NCI-H2081 treated with DMSO at 0.1 percent for 48 hours (cell line): ENCODE measurements at regions not wholly inside any gene's neighbourhood (a gene's known extent, or its start where the extent isn't known, plus 50 kb on each side); places are given as distances from the start of the nearest gene placed in this dataset.

ENCODE experiments used
- DNase-seq: peaks from one replicate; lab custom pipeline; 2025; lab: John Stamatoyannopoulos, UW

- peak; percentile 94 for DNase-seq
These were observed 83.4 kb downstream of the FAM43A start for GRCh38 chr3:194769020-194769643.

DNA sequence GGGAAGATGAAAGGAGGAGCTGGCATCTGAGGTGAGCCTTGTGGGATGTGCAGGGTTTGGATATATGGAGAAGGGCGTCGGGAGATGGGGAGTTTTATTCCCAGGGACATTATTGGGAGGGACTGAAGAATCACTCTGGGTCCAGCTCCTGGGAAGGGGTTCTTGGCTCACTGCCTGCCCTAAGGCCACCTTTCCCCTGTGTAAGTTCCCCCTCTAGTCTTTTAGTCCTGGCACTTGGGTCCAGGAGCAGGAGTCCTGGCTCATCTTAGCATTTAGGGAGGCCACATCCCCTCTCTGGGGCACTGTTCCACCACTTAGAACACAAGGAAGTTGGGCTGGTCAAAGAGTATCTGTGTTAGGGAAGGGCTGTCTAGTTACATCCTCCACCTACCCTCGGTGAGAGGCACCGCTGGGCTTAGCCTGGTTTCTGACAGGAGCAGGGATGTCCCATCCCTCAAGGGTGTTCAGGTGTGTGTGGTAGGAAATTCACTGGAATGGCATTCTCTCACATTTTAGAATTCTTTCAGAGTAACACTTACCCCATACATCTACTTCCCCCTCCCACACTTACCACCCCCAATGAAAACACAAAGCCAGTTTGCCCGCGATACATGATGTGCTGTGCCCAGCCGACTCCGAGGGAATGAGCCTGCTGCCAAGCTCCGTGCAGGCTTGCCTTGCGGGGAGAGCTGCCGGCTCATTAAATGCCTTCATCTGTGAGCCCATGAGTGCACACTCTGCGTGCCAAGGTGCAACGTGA is 86.7 kb downstream of the FAM43A start:
- DNase-seq = no peak

DNA sequence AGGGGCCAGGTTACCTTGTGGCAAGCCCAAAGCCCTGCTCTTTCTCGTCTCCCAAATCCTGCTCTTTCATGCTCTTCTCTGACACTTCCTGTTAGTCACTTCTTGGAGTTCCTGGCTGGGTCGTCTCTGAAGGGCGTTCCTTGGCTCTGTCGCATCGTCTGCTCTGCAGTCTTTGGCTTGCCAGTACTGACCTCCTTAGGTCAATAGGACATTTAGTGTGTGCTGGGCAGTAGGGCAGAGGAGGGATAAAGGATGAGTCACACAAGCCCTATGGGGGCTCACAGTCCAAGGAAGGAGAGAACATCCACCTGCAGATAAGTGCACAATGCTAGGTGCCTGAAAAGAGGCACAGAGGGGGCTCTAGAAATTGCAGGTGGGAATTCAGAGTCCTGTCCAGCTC is 87.5 kb downstream of the FAM43A start:
- DNase-seq = no peak

GRCh38 chr3:194773771-194774455 is 88.2 kb downstream of the FAM43A start:
- DNase-seq = no peak

- DNase-seq = no peak
These were observed 89.6 kb downstream of the FAM43A start for GRCh38 chr3:194775266-194775665.

DNA sequence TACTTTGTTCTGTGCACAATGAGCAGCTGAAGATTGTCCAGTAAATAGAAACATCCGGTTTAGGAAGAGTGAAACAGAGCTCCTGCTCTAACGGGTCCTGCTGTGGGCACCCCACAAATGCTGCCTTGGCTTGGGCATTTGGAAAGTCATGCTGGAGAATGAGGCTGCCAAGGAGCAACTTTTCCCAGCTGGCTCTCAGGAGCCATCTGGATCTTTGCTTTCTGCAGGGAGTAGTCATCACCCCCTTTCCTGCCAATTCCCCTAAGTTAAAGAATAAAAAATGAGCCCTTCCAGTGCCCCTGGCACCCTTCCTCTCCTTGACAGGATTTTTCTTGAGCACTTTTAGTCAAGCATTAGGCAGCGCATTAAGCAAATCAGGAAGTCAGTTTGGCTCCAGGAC is 90.0 kb downstream of the FAM43A start:
- DNase-seq = no peak

- DNase-seq = no peak
These were observed 92.0 kb downstream of the FAM43A start for GRCh38 chr3:194777729-194778128.

DNA sequence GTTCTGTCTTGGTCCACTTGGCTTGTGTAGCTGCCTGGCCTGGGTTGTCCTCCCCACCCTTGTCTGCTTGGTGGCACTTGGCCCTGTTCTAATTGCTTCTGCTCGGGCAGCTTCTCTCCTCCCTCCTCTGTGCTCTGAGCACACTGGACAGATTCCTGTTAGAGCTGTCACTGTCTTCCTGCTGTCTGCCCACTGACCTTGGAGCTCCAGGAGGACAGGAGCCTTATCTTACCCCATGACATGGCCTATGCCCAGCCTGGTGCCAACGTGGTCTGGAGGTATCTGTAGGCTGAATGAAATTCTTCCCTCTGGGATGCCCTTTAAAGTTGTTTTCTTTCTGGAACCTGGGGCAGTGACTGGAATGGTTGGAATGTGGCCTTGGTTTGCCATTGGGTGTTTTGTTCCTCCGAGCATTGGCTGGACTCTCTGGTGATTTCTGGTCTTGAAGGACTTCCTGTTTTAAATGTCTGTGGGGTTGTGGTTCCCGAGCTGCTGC is 94.1 kb downstream of the FAM43A start:
- DNase-seq = no peak

DNA sequence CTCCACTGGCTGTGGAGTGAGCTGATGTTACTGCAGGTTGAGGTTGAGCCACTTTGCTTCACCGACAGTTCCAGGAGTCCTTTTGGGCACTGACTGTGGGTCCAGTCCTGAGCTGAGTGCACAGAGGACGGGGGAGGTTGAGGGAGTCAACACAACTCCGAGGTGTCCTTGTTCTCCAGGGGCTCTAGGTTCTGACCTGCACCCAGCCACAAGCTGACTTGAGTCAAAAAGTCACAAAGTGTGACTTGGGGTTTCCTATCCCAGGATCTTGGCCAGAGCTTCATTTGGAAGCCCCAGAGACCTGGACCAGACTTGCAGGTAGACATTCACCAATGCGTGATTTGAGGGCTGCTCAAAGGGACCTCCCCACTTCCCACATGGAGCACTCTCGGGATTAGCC is 95.0 kb downstream of the FAM43A start:
- no peak for DNase-seq

- DNase-seq = no peak
These were observed 95.9 kb downstream of the FAM43A start for GRCh38 chr3:194781617-194782016.

DNA sequence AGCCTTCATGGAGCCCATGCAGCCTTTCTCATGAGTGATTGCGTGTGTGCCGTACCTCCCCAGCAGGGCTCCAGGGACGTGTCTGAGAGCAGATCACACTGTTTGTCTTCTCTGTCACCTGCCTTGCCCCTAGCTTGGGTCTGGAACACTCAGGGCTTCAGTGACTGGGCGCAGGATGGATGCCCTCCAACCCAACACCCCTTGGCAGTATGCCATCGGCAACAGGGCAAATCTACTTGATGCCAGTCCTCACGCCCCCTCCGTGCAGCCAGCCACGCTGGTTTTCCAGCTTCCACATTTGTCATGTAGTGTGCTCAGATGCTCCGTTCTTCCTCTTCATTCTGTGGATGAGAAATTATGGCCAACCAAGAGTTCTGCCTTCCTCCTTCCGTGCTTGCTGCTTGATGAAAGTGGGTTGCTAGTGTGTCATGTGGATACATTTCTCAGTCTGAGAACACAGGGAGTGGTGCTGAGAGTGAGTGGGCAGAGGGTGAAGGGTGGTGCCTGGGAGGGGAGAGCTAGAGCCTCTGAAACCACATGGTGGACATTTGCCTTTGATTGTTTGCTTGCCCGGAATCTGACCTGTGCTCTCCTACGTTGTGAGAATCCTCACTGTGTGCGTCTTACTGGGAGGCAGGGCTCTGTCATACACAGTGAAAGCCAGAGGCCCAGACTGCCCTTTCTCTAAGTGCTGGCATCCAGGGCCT is 97.2 kb downstream of the FAM43A start:
- no peak for DNase-seq

GRCh38 chr3:194784361-194784760 is 98.7 kb downstream of the FAM43A start:
- DNase-seq = no peak

GRCh38 chr3:194785315-194785714 is 99.6 kb downstream of the FAM43A start:
- no peak for DNase-seq

DNA sequence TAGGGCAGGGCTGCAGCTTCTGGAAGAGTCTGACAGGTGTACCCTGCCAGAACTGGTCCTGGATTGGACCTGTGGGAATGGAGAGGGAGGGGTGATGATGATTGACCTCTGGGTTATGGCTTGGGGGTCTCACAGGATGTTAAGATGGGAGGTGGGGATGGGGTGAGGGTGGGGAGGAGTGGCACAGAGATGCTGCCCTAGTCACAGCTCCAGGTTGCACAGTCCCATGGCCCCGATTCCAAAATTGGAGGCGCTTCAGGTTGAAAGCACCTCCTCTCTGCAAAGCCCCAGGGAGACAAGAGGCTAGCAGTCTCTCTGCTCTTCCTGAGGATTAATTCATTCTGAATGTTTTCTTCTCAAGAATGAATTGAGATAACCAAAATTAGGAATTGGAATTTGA is 101.4 kb downstream of the FAM43A start:
- no peak for DNase-seq

DNA sequence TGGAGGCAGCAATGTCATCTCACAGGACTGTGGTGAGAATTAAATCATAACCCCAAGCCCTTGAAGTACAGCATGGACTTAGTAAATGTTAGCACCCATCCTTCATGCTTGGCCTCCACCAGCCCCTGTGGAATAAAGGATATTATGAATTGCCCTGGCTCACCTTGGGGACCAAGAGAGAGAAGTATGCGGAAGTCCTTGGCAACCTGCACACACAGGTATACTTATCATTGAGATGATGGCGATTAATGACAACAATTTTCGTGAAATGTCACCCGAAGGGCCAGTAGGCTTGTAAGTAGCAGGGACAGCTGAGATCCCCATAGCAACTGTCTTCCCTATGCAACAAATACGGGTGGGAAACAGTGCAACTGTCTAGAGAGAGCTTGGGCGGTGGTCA is 102.0 kb downstream of the FAM43A start:
- DNase-seq = no peak

DNA sequence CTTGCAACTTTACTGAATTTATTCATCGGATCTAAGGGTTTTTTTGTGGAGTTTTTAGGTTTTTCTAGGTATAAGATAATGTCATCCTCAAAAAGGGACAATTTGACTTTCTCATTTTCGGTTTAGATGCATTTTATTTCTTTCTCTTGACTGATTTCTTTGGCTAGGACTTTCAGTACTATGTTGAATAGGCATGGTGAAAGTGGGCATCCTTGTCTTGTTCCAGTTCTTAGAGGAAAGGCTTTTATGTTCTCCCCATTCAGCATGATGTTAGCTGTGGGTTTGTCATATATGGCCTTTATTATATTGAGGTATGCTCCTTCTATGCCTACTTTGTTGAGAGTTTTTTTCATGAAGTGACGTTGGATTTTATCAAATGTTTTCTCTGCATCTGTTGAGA is 106.7 kb downstream of the FAM43A start:
- DNase-seq = no peak

- no peak for DNase-seq
These were observed 112.0 kb downstream of the FAM43A start for GRCh38 chr3:194797555-194798250.

- no peak for DNase-seq
These were observed 112.8 kb downstream of the FAM43A start for GRCh38 chr3:194798486-194798885.

- DNase-seq = no peak
These were observed 114.3 kb downstream of the FAM43A start for GRCh38 chr3:194800002-194800401.

GRCh38 chr3:194801461-194802432 is 116.1 kb downstream of the FAM43A start:
- no peak for DNase-seq

GRCh38 chr3:194804796-194805195 is 119.1 kb downstream of the FAM43A start:
- DNase-seq = no peak
